ENCODE measurements at regions not wholly inside any gene's neighbourhood (a gene's known extent, or its start where the extent isn't known, plus 50 kb on each side); places are given as distances from the start of the nearest gene placed in this dataset.
"Not testable (repeated sequence)": the region's sequence is repeated elsewhere in the genome, so short reads cannot be mapped to it uniquely, and the experiment has no call there.

DNA sequence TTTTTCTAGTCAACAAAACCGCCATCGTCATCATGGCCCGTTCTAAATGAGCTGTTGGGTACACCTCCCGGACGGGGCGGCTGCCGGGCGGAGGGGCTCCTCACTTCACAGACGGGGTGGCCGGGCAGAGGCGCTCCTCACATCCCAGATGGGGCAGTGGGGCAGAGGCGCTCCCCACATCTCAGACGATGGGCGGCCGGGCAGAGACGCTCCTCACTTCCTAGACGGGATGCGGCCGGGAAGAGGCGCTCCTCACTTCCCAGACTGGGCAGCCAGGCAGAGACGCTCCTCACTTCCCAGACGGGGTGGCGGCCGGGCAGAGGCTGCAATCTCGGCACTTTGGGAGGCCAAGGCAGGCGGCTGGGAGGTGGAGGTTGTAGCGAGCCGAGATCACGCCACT, 250.7 kb upstream of the CNTN5 start:
- DNase-seq: not testable (repeated sequence)

DNA sequence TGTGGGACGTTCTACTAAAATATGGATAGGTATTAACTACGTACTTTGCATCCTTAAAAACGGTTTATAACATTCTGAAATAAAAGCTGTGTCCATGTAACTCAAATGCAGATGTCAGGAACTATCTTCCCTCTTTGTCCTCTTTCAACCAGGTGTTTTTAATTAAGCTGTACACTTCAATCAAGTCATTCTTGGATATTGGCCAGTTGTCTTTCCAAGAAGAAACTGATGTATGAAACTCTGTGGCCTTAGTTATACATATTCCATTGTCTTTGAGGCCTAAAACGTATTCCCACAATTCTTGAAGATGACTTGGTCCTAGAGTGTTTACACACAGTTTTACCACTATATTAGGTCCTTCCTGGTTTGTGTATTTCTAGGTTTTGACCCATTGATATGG, 249.0 kb upstream of the CNTN5 start:
- no peak for DNase-seq

GRCh38 chr11:98772893-98773292, 247.9 kb upstream of the CNTN5 start:
- DNase-seq: no peak

DNA sequence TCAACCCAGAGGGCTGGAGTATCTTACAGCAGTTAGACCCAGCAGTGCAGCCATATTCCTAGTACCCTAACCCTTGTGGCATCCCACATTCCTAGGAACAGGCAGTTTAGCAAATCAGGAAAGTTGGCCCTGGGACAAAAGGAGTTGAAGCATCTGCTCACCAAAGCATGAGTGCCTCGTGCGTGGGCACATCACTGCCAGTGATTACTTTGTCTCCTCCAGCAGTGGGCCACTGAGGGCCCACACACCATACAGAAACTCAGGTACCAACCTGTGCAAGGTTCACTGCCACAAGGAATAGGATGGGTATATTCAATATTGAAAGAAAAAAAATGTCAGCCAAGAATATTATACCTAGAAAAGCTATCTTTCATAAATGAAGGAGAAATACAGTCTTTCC, 227.5 kb upstream of the CNTN5 start:
- DNase-seq: no peak

GRCh38 chr11:98798333-98798732, 222.4 kb upstream of the CNTN5 start:
- no peak for DNase-seq

DNA sequence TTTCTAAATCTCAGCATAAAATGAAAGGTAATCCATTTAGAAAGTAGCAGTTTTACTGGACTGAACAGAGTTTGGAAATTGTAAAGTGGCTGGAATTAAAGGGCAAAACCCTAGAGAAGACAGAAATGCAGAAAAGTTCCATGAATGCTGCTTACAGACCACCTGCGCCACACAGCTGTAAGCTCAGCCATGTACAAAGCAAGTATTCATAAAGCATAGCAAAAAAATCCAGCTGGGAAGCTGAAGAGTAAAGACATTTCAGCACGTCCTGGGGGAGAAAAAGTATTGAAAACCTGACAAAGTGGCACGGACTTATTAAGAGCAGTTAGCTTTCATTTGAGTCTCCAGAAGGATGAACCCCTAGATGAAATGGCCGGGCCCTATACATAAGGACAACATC, 220.1 kb upstream of the CNTN5 start:
- no peak for DNase-seq

- DNase-seq: no peak
Observed at GRCh38 chr11:98828986-98829708, 191.6 kb upstream of the CNTN5 start.

- DNase-seq: no peak
Observed at GRCh38 chr11:98829971-98830370, 190.8 kb upstream of the CNTN5 start.

DNA sequence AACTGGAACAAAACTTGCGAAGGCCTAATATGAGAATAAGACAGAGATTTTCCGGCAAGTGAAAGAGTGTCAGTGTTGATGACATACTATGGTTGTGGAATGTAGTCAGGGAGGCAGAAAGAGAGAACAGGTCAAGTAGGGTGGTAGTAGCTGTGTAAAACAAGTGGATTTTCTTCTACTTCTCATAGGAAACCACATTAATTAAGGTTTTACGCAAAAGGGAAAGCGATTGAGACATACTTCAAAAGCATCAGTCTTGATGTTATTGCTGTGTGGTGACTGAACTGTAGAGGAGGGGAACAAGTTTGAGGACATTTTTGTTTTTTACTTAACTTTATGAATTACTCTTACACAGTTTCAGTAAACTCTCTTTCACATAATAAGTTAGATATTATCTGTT, 186.0 kb upstream of the CNTN5 start:
- DNase-seq: no peak

- DNase-seq: no peak
Observed at GRCh38 chr11:98835335-98835734, 185.4 kb upstream of the CNTN5 start.

DNA sequence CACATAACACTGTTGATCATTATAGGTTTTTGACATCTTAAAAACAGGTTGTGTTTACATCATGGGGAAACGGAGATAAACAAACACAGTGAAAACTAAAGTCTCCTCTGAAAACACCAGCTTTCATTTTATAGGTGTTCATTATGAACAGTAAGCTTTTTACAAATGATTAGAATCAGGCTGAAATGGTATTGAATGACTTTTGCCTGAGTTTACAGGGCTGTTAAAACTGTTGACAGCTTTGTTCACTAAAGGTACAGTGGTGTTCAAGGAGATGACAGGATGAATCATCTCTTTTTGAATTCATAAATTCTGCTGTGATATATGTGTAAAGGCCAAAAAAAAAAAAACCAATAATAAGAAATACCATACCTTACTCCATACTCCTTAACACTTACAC, 184.6 kb upstream of the CNTN5 start:
- no peak for DNase-seq

DNA sequence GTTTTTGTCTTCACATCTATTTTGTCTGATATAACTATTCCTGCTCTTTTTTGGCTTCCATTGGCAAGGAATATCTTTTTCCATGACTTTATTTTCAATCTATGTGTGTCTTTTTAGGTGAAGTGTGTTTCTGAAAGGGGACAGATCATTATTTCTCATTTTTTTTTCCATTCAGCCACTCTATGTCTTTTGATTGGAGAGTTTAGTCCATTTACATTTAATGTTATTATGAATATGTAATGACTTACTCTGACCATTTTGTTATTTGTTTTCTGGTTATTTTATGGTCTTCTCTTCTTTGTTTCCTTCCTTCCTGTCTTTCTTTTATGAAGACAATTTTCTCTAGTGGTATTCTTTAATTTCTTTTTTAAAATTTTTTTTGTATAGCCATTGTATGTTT, 178.6 kb upstream of the CNTN5 start:
- DNase-seq: no peak

- no peak for DNase-seq
Observed at GRCh38 chr11:98862169-98862568, 158.6 kb upstream of the CNTN5 start.

GRCh38 chr11:98871690-98872089, 149.1 kb upstream of the CNTN5 start:
- no peak for DNase-seq

GRCh38 chr11:98874050-98874449, 146.7 kb upstream of the CNTN5 start:
- no peak for DNase-seq

DNA sequence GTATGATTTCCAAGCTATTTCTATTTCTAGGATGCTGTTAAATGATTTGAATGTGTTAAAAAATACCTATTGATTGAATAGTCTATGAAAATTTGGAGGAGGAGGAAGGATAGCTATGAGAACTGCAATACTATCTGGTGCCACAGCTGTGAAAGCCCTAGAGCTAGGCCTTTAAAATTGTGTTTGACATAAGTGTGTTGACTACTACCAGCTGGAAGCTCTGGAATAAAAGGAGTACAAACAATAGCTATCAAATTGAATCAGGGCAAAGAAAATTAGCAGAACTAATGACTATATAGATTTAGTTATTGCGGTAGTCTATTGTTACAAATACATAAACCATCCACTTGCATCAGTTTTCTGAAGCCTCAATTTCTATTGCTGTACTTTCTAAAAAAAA, 124.8 kb upstream of the CNTN5 start:
- DNase-seq: no peak

- DNase-seq: no peak
Observed at GRCh38 chr11:98940913-98941312, 79.8 kb upstream of the CNTN5 start.

GRCh38 chr11:98944461-98944860, 76.3 kb upstream of the CNTN5 start:
- DNase-seq: no peak

- no peak for DNase-seq
Observed at GRCh38 chr11:98952107-98952506, 68.6 kb upstream of the CNTN5 start.

GRCh38 chr11:98955551-98955950, 65.2 kb upstream of the CNTN5 start:
- no peak for DNase-seq

GRCh38 chr11:98964146-98964545, 56.6 kb upstream of the CNTN5 start:
- no peak for DNase-seq

GRCh38 chr11:98965358-98965757, 55.4 kb upstream of the CNTN5 start:
- no peak for DNase-seq

DNA sequence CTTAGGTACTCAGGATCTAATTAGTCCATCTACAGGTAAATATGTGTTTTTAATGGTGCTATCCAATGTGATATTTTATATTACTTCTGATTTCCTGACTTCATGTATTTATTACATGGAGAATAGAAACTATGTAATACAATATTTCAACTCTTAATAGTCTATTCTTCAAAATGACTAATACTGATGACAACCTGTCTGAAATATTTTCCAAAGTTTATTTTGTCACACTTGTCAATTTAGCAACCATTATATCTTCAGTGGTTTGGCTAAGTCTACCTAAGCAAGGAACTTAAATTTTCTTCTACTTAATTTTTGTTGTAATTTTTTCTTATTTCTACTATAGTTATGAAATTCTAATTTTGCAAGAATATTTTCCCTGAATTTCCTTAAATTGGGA, 55.0 kb upstream of the CNTN5 start:
- DNase-seq: no peak

- no peak for DNase-seq
Observed at GRCh38 chr11:98967005-98967404, 53.7 kb upstream of the CNTN5 start.
